Skeletal muscle tissue (tissue), 3 donors: ENCODE measurements at regions not wholly inside any gene's neighbourhood (a gene's known extent, or its start where the extent isn't known, plus 50 kb on each side); places are given as distances from the start of the nearest gene placed in this dataset.
A peak's percentile ranks its signal among the peaks of the same experiment; 100 is the strongest.

Experiments used
- H3K27ac ChIP-seq: one replicate; pipeline ENCODE4 v1.7.0; 2013; ENCODE audit warnings: mild to moderate bottlenecking, low read depth, low read length, inconsistent platforms
- H3K27me3 ChIP-seq, 3 donors: one replicate each; pipeline ENCODE4 v1.7.0; 2013; ENCODE audit warnings: low read length in 3 of 3; ENCODE audit not compliant: control insufficient read depth in 3 of 3, insufficient read depth in 3 of 3
- H3K36me3 ChIP-seq, 3 donors: one replicate each; pipeline ENCODE4 v1.7.0; 2013; ENCODE audit warnings: low read length in 3 of 3; ENCODE audit not compliant: control insufficient read depth in 3 of 3, insufficient read depth in 3 of 3
- H3K4me1 ChIP-seq, 3 donors: one replicate each; pipeline ENCODE4 v1.7.0; 2013; ENCODE audit warnings: low read length in 3 of 3, mild to moderate bottlenecking in 3 of 3; ENCODE audit not compliant: control insufficient read depth in 3 of 3, insufficient read depth in 3 of 3
- H3K4me3 ChIP-seq, 3 donors: one replicate each; pipeline ENCODE4 v1.7.0; 2013; ENCODE audit warnings: low read length in 3 of 3
- H3K9ac ChIP-seq, 3 donors: one replicate each; pipeline ENCODE4 v1.7.0; 2013; ENCODE audit warnings: low read length in 3 of 3, mild to moderate bottlenecking in 3 of 3, moderate library complexity in 2 of 3, low read depth in 1 of 3
- H3K9me3 ChIP-seq, 3 donors: one replicate each; pipeline ENCODE4 v1.7.0; 2013; ENCODE audit warnings: low read length in 3 of 3; ENCODE audit not compliant: control insufficient read depth in 3 of 3
- donor health status: Osteomylitis.

DNA sequence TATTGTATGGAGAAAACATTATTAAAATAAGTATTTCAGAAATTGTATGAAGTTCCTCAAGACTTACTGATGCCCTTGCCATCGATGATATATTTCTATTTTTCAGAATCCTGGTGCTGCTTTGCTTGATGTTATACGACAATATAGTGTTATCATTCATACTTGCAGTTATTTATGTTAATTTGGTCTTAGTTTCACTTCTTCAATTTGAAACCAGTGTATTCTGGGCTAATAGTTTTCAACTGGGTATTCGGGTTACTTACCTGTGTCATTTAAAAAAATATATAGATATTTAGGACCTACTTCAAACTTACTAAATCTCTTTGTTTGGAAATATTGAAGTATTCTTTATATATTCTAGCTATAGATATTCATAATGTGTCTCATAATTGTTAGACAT lies 1414.7 kb downstream of the C4orf33 start:
- Histone ChIP-seq H3K27me3 (no peaks in the 10 kb centered on the region), H3K9ac (no peak overlapping the region), H3K27ac (no peak overlapping the region), H3K4me3 (no peak overlapping the region), H3K9me3 (no peaks in the 10 kb centered on the region), H3K36me3 (no peaks in the 10 kb centered on the region), H3K4me1 (no peaks in the 10 kb centered on the region)

DNA sequence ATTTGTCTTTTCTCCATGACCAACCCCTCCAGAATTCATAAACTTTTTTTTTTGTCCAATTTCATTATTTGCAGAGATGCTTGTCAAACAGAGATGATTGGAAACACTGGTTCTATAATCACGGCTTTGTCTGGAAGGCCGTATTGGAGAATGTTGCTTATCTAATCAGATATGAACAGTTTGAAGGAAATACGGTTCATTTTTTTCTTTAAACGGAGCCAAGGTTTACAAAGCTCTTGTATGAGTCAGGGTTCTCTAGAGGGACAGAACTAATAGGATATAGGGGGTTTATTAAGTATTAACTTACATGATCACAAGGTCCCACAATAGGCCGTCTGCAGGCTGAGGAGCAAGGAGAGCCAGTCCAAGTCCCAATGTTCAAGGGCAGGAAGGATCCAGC lies 1415.8 kb downstream of the C4orf33 start:
- H3K36me3 ChIP-seq, result no peaks in the 10 kb centered on the region
- no peaks in the 10 kb centered on the region for H3K4me1 ChIP-seq
- H3K9me3 ChIP-seq, result no peaks in the 10 kb centered on the region
- H3K27ac ChIP-seq, result no peak overlapping the region
- no peak overlapping the region for H3K9ac ChIP-seq
- no peaks in the 10 kb centered on the region for H3K27me3 ChIP-seq
- no peak overlapping the region for H3K4me3 ChIP-seq

DNA sequence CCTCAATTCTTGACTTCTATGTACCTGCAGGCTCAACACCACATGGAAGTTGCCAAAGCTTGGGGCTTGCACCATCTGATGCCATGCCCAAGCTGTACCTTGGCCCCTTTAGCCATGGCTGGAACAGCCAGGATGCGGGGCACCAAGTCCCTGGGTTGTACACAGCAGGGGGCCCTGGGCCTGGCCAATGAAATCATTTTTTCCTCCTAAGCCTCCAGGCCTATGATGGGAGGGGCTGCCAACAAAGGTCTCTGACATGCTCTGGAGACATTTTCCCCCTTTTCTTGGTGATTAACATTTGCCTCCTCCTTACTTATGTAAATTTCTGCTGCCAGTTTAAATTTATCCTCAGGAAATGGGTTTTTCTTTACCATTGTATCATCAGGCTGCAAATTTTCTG lies 1428.1 kb downstream of the C4orf33 start:
- Histone ChIP-seq H3K36me3 (no peaks in the 10 kb centered on the region), H3K27me3 (no peaks in the 10 kb centered on the region), H3K9ac (no peak overlapping the region), H3K27ac (no peak overlapping the region), H3K4me3 (no peak overlapping the region), H3K4me1 (no peaks in the 10 kb centered on the region), H3K9me3 (peaks cover 0 to 2% (median 0%) of the 10 kb centered on the region in 3 donors)

DNA sequence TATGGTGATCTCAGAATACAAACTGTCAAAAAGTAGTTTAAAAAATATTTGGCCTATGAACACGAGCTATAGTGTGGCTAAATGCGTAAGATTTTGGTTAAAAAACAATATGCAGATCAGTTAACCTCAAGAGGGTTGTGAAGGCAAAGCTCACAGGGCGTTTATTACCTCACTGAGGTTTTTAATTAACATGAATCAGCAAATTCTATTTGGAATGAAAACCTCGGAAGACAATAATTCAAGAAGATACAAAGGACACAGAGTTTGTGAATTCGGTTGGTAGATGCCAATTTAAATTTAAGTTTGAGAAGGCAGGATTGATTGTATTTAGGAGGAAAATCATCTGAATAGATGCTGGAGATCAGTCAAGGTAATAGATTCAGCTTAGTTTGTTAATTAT lies 1434.6 kb downstream of the C4orf33 start:
- H3K9me3 ChIP-seq, result no peaks in the 10 kb centered on the region
- H3K27ac ChIP-seq, result no peak overlapping the region
- H3K4me1 ChIP-seq, result no peaks in the 10 kb centered on the region
- H3K9ac ChIP-seq, result no peak overlapping the region
- no peak overlapping the region for H3K4me3 ChIP-seq
- no peaks in the 10 kb centered on the region for H3K36me3 ChIP-seq
- H3K27me3 ChIP-seq, result no peaks in the 10 kb centered on the region

DNA sequence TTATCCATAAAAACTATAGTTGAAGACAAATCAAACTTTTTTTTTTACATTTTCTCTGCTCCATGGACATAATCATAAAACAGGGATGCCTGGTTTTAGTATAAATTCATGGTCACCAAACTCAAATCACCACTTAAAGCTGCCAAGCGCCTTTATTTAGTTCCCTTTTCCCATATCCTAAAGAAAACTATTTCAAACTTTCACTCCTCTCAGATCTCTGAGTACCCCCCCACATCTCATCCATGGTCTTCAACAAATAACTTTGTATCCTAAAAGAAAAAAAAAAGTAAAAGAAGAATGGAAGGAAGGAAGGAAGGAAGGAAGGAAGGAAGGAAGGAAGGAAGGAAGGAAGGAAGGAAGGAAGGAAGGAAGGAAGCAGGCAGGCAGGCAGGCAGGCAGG lies 1438.7 kb downstream of the C4orf33 start:
- no peak overlapping the region for H3K9ac ChIP-seq
- H3K4me1 ChIP-seq, result no peaks in the 10 kb centered on the region
- no peak overlapping the region for H3K4me3 ChIP-seq
- no peak overlapping the region for H3K27ac ChIP-seq
- no peaks in the 10 kb centered on the region for H3K27me3 ChIP-seq
- H3K9me3 ChIP-seq, result no peaks in the 10 kb centered on the region
- no peaks in the 10 kb centered on the region for H3K36me3 ChIP-seq

DNA sequence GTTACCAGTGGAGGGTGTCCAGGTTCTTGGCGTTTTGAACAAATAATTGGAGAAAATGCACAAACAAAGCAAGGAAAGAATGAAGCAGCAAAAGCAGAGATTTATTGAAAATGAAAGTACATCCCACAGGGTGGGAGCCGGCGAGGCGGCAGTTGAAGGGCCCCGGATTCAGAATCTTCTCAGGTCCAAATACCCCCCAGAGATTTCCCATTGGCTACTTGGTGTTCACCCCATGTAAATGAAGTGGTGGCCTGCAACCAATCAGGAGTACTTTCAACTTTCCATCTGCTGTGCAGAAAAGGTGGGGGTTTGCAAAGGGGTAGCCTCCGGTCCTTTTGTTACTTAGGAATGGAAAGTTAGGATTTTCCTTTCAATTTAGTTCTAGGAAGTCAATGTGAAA lies 1447.0 kb downstream of the C4orf33 start:
- Histone ChIP-seq H3K36me3 (no peaks in the 10 kb centered on the region), H3K9me3 (no peaks in the 10 kb centered on the region), H3K9ac (no peak overlapping the region), H3K4me3 (no peak overlapping the region), H3K27me3 (no peaks in the 10 kb centered on the region), H3K27ac (no peak overlapping the region), H3K4me1 (no peaks in the 10 kb centered on the region)

DNA sequence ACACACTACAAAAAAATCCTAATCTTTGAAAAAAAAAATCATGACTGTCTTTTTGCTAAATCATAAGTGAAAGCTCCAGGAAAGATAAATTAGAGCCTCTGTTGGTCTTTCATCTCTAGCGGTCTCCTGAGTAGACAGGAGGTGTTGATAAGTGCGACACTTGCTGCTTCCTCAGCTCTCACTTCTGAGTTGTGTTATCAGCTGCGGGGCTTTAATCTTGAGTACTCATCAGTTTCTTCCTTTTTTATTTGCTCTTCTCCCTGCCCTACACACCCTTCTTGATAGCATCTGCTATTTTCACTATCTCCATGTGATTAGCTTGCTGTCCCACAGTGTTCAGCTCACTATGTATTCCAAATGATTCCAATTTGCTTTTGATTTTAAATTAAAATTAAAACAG lies 1449.2 kb downstream of the C4orf33 start:
- Histone ChIP-seq H3K27ac (no peak overlapping the region), H3K27me3 (no peaks in the 10 kb centered on the region), H3K9me3 (no peaks in the 10 kb centered on the region), H3K9ac (no peak overlapping the region), H3K4me3 (no peak overlapping the region), H3K4me1 (no peaks in the 10 kb centered on the region), H3K36me3 (no peaks in the 10 kb centered on the region)

DNA sequence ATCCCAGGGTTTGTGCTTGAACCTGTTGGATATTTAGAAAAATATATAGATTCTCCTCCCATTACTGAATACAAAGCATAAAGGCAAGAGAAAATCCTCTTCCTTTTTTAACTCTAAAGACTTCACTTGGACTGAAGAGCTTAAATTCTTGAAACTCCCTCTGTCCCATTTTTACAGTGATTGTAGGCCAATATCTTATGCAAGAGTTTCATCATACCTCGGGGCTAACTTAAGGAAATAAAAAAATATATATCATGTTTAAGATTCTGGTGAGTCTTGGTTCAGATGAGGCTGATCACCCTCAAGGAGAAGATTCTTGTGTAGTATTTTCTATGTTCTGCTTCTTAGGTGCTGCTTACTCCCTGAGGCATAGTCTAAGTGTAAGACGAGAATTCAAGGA lies 1449.6 kb downstream of the C4orf33 start:
- Histone ChIP-seq H3K4me1 (no peaks in the 10 kb centered on the region), H3K27ac (no peak overlapping the region), H3K4me3 (no peak overlapping the region), H3K36me3 (no peaks in the 10 kb centered on the region), H3K9me3 (no peaks in the 10 kb centered on the region), H3K9ac (no peak overlapping the region), H3K27me3 (no peaks in the 10 kb centered on the region)

DNA sequence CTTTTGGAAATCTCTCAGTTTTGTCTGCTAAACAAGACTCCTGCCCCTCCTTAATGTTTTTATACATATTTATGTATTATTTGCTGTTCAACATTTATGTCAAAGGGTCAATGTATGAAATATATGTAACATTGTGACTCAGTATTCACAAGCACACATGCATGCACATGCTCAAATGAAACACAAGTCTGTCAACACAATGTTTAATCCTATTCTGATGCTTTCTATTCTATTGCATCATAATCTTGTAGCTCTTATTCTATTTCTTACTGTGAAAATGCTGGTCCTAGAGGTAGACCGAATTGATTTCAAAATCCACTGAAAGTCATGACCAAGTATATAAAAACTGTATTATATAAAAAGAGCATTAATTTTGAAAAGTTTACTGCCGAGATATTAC lies 1463.3 kb downstream of the C4orf33 start:
- H3K27me3 ChIP-seq, result no peaks in the 10 kb centered on the region
- H3K4me3 ChIP-seq, result no peak overlapping the region
- no peak overlapping the region for H3K27ac ChIP-seq
- no peaks in the 10 kb centered on the region for H3K4me1 ChIP-seq
- H3K9ac ChIP-seq, result no peak overlapping the region
- no peaks in the 10 kb centered on the region for H3K36me3 ChIP-seq
- H3K9me3 ChIP-seq, result no peaks in the 10 kb centered on the region

DNA sequence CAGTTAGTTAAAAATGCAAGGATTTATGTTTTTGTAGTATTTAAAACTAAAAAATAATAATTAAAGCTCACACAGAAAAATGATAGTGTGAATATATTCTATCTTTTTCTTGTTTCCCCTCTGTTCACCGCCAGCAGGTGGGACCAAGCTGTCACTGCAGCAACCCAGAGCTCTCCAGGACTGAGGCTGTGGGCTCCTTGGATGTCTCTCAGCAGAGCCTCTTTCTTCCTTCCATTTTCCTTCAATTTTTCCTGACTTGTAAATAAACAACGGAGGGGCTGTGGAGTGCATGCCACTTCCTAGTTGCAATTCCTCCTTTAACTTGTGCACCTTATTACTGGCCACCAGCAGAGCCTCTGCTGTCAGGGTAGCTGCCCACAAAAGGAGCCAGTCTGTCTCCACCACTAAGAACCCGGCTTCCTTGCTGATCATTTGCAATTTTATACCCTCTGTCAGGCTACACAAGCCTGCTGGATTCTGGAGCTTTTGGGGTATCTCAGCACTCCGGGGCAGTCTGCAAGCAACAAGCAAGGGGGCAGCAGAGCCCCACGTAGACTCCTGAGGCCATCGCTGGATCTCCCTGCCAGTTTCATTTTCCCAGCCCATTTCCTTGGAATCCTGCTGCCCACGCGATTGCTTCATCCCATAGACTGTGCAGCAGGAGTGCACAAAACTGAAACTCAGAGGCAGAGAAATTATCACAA lies 1467.4 kb downstream of the C4orf33 start:
- H3K4me3 ChIP-seq, result peak overlapping the region; percentile 20 to 45 (median 38)
- no peaks in the 10 kb centered on the region for H3K27me3 ChIP-seq
- no peak overlapping the region for H3K27ac ChIP-seq
- no peaks in the 10 kb centered on the region for H3K4me1 ChIP-seq
- no peak overlapping the region for H3K9ac ChIP-seq
- no peaks in the 10 kb centered on the region for H3K9me3 ChIP-seq
- H3K36me3 ChIP-seq, result no peaks in the 10 kb centered on the region
